ENCODE measurements at regions not wholly inside any gene's neighbourhood (a gene's known extent, or its start where the extent isn't known, plus 50 kb on each side); places are given as distances from the start of the nearest gene placed in this dataset.

GRCh38 chr22:47854680-47855079, 1092.2 kb downstream of the TBC1D22A start:
- Histone ChIP-seq H3K4me2 (ENCODE audit: low read depth, low read length, poor library complexity, severe bottlenecking) (no peak overlapping the region), H3K4me1 (ENCODE audit: insufficient read depth, low read length, poor library complexity, severe bottlenecking) (no peaks in the 10 kb centered on the region), H3K79me2 (ENCODE audit: insufficient read depth, low read length) (no peaks in the 10 kb centered on the region), H4K20me1 (ENCODE audit: insufficient read depth, low read length, poor library complexity, severe bottlenecking) (no peaks in the 10 kb centered on the region), H3K4me3 (ENCODE audit: low read length, poor library complexity, severe bottlenecking) (no peak overlapping the region), H3K36me3 (ENCODE audit: insufficient read depth, low read length) (no peaks in the 10 kb centered on the region), H3K9me3 (ENCODE audit: insufficient read depth, low read depth, low read length) (peaks cover 5% of the 10 kb centered on the region; the same call in 1 of the 2 replicates), H3F3A (ENCODE audit: low read depth) (no peaks in the 10 kb centered on the region), H3K9me2 (replicated peaks; ENCODE audit: low read depth, low read length) (no peaks in the 10 kb centered on the region), H3K9ac (ENCODE audit: low read depth, low read length, poor library complexity, severe bottlenecking) (no peak overlapping the region), H3K27me3 (ENCODE audit: insufficient read depth, low read length, poor library complexity, severe bottlenecking) (no peaks in the 10 kb centered on the region), H2AFZ (ENCODE audit: low read length) (no peak overlapping the region)
- TF ChIP-seq EZH2phosphoT487 (IDR thresholded peaks at IDR 0.05; ENCODE audit: borderline replicate concordance) (no peak), CTCF (conservative IDR thresholded peaks at IDR 0.05; ENCODE audit: low read length) (no peak)

GRCh38 chr22:47854251-47854650, 1091.8 kb downstream of the TBC1D22A start:
- no peaks in the 10 kb centered on the region for H3K4me1 ChIP-seq (ENCODE audit: insufficient read depth, low read length, poor library complexity, severe bottlenecking)
- H3F3A ChIP-seq (ENCODE audit: low read depth), result no peaks in the 10 kb centered on the region
- H3K4me3 ChIP-seq (ENCODE audit: low read length, poor library complexity, severe bottlenecking), result no peak overlapping the region
- no peaks in the 10 kb centered on the region for H3K9me2 ChIP-seq (replicated peaks; ENCODE audit: low read depth, low read length)
- H4K20me1 ChIP-seq (ENCODE audit: insufficient read depth, low read length, poor library complexity, severe bottlenecking), result no peaks in the 10 kb centered on the region
- H3K4me2 ChIP-seq (ENCODE audit: low read depth, low read length, poor library complexity, severe bottlenecking), result no peak overlapping the region
- no peak overlapping the region for H3K9ac ChIP-seq (ENCODE audit: low read depth, low read length, poor library complexity, severe bottlenecking)
- no peak for TF ChIP-seq CTCF (conservative IDR thresholded peaks at IDR 0.05; ENCODE audit: low read length)
- H3K27me3 ChIP-seq (ENCODE audit: insufficient read depth, low read length, poor library complexity, severe bottlenecking), result no peaks in the 10 kb centered on the region
- no peaks in the 10 kb centered on the region for H3K79me2 ChIP-seq (ENCODE audit: insufficient read depth, low read length)
- H3K9me3 ChIP-seq (ENCODE audit: insufficient read depth, low read depth, low read length), result peaks cover 5% of the 10 kb centered on the region; the same call in 1 of the 2 replicates
- no peak overlapping the region for H2AFZ ChIP-seq (ENCODE audit: low read length)
- no peaks in the 10 kb centered on the region for H3K36me3 ChIP-seq (ENCODE audit: insufficient read depth, low read length)

GRCh38 chr22:47853750-47854149, 1091.3 kb downstream of the TBC1D22A start:
- H2AFZ ChIP-seq (ENCODE audit: low read length), result no peak overlapping the region
- no peaks in the 10 kb centered on the region for H3K79me2 ChIP-seq (ENCODE audit: insufficient read depth, low read length)
- H3K4me1 ChIP-seq (ENCODE audit: insufficient read depth, low read length, poor library complexity, severe bottlenecking), result no peaks in the 10 kb centered on the region
- no peak overlapping the region for H3K4me2 ChIP-seq (ENCODE audit: low read depth, low read length, poor library complexity, severe bottlenecking)
- no peak overlapping the region for H3K4me3 ChIP-seq (ENCODE audit: low read length, poor library complexity, severe bottlenecking)
- H3K9me2 ChIP-seq (replicated peaks; ENCODE audit: low read depth, low read length), result no peaks in the 10 kb centered on the region
- TF ChIP-seq CTCF (conservative IDR thresholded peaks at IDR 0.05; ENCODE audit: low read length) (no peak), EZH2phosphoT487 (IDR thresholded peaks at IDR 0.05; ENCODE audit: borderline replicate concordance) (no peak)
- H3K36me3 ChIP-seq (ENCODE audit: insufficient read depth, low read length), result no peaks in the 10 kb centered on the region
- H3K9ac ChIP-seq (ENCODE audit: low read depth, low read length, poor library complexity, severe bottlenecking), result no peak overlapping the region
- no peaks in the 10 kb centered on the region for H3F3A ChIP-seq (ENCODE audit: low read depth)
- peaks cover 5% of the 10 kb centered on the region; the same call in 1 of the 2 replicates for H3K9me3 ChIP-seq (ENCODE audit: insufficient read depth, low read depth, low read length)
- no peaks in the 10 kb centered on the region for H4K20me1 ChIP-seq (ENCODE audit: insufficient read depth, low read length, poor library complexity, severe bottlenecking)
- no peaks in the 10 kb centered on the region for H3K27me3 ChIP-seq (ENCODE audit: insufficient read depth, low read length, poor library complexity, severe bottlenecking)
